ENCODE measurements at regions not wholly inside any gene's neighbourhood (a gene's known extent, or its start where the extent isn't known, plus 50 kb on each side); places are given as distances from the start of the nearest gene placed in this dataset.

DNA sequence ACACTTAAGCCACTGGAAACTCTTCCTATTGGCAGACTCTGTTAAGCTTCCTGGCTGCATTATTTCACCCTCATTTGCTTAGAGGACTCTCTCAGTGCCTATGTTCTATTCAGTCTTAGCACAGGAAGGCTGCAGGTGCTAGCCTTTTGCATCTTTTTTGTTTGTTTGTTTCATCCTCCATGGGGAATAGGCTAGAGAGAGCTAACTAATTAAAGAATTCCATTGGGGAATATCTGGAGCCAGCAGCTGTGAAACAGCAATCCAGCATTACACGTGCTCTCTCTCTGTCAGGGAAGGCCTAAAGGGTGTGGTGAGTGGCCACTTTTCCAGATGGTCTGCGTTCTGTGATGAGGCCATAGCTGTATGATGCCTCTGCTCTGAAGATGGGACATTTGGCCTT lies 633.6 kb downstream of the SPRY1 start:
- no peak overlapping the region for H3K4me2 ChIP-seq
- no peak overlapping the region for H3K4me3 ChIP-seq (IDR thresholded peaks at IDR 0.05; ENCODE audit: insufficient read depth, low read depth, low read length)
- no peaks in the 10 kb centered on the region for H3K36me3 ChIP-seq (ENCODE audit: insufficient read depth)
- no peaks in the 10 kb centered on the region for H3K4me1 ChIP-seq (ENCODE audit: low read depth, poor library complexity, severe bottlenecking)
- H3K79me2 ChIP-seq (ENCODE audit: insufficient read depth, low read depth) = no peaks in the 10 kb centered on the region
- no peak overlapping the region for H2AFZ ChIP-seq (ENCODE audit: low read depth)
- H3K27me3 ChIP-seq (ENCODE audit: insufficient read depth, low read depth) = no peaks in the 10 kb centered on the region
- H3K9ac ChIP-seq = no peak overlapping the region
- no peak overlapping the region for H3K27ac ChIP-seq
- no peaks in the 10 kb centered on the region for H4K20me1 ChIP-seq (ENCODE audit: insufficient read depth)
- TF ChIP-seq, protein P1, sequence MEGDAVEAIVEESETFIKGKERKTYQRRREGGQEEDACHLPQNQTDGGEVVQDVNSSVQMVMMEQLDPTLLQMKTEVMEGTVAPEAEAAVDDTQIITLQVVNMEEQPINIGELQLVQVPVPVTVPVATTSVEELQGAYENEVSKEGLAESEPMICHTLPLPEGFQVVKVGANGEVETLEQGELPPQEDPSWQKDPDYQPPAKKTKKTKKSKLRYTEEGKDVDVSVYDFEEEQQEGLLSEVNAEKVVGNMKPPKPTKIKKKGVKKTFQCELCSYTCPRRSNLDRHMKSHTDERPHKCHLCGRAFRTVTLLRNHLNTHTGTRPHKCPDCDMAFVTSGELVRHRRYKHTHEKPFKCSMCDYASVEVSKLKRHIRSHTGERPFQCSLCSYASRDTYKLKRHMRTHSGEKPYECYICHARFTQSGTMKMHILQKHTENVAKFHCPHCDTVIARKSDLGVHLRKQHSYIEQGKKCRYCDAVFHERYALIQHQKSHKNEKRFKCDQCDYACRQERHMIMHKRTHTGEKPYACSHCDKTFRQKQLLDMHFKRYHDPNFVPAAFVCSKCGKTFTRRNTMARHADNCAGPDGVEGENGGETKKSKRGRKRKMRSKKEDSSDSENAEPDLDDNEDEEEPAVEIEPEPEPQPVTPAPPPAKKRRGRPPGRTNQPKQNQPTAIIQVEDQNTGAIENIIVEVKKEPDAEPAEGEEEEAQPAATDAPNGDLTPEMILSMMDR (conservative IDR thresholded peaks at IDR 0.05; ENCODE audit: low read depth, low read length) = no peak

DNA sequence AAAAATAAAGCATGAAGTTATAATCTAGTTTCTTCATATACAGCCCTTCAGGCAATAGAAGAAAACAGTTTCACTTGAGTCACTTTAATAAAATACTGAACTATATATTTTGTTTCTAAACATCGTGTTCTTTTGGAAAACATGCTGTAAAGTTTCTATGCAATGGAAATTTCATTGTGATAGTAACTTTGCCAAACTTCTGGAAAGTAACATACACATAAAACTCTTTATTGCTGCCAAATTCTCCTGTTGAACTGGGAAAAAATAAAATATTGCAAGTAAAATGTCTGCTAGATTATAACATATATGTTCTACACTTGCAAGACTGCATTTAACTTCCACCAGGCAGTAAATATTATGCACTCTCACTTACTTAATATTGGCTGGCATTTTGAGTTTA lies 635.4 kb downstream of the SPRY1 start:
- no peaks in the 10 kb centered on the region for H3K4me1 ChIP-seq (ENCODE audit: low read depth, poor library complexity, severe bottlenecking)
- no peaks in the 10 kb centered on the region for H3K36me3 ChIP-seq (ENCODE audit: insufficient read depth)
- no peaks in the 10 kb centered on the region for H3K27me3 ChIP-seq (ENCODE audit: insufficient read depth, low read depth)
- no peak overlapping the region for H3K4me2 ChIP-seq
- H4K20me1 ChIP-seq (ENCODE audit: insufficient read depth) = no peaks in the 10 kb centered on the region
- TF ChIP-seq, protein P1 (conservative IDR thresholded peaks at IDR 0.05; ENCODE audit: low read depth, low read length) = no peak
- no peak overlapping the region for H2AFZ ChIP-seq (ENCODE audit: low read depth)
- H3K4me3 ChIP-seq (IDR thresholded peaks at IDR 0.05; ENCODE audit: insufficient read depth, low read depth, low read length) = no peak overlapping the region
- H3K9ac ChIP-seq = no peak overlapping the region
- no peak overlapping the region for H3K27ac ChIP-seq
- no peaks in the 10 kb centered on the region for H3K79me2 ChIP-seq (ENCODE audit: insufficient read depth, low read depth)

DNA sequence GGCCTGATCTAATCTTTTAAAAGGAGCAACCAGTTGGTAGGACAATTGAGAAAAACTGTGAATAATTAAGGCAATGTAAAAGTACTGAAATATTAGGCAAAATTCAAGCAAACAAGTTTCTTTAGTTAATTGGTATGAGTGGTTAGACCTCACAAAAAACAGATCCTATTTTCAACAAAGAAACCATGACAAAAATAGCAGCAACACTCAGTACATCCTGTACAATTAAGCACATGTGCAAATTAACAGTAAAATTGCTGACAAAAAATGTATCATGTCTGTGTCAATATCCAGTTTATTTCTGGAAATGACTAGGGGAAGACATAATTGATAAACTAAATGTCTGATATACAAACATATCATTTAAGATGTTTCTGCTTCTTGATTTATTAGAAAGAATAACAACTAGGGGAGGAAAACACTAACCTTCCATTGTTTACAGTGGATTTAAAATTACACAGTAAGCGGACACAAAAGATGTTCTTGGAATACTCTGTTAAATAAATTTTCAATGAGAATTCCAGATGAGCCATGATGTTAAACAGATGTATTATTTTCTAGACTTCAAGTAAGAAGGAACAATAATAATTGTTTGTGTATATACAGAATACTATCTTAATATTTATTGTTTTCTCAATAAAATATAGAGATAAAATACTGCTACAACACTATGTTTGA lies 638.9 kb downstream of the SPRY1 start:
- H3K4me2 ChIP-seq = no peak overlapping the region
- no peak overlapping the region for H2AFZ ChIP-seq (ENCODE audit: low read depth)
- TF ChIP-seq, protein P1 (conservative IDR thresholded peaks at IDR 0.05; ENCODE audit: low read depth, low read length) = no peak

DNA sequence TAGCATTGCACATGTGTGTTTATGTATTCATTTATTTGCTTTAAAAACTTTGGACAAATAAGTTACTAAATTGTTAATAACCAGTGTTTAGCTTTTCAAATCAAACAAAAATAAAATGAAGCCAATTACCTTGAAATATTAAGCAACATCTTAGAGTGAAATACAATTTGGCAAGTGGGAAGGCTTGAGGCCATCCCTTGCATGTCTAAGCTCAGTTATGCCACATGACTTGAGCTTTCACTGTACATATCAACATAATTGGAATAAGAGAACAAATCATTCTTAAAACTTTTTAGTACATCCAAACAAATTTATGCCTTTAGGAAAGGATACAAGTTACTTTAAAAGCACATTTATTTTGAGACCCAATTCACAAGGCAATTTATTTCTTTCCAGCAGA lies 640.6 kb downstream of the SPRY1 start:
- H4K20me1 ChIP-seq (ENCODE audit: insufficient read depth) = no peaks in the 10 kb centered on the region
- no peak overlapping the region for H3K4me2 ChIP-seq
- no peaks in the 10 kb centered on the region for H3K27me3 ChIP-seq (ENCODE audit: insufficient read depth, low read depth)
- H3K4me3 ChIP-seq (IDR thresholded peaks at IDR 0.05; ENCODE audit: insufficient read depth, low read depth, low read length) = no peak overlapping the region
- TF ChIP-seq, protein P1 (conservative IDR thresholded peaks at IDR 0.05; ENCODE audit: low read depth, low read length) = no peak
- no peak overlapping the region for H3K9ac ChIP-seq
- no peaks in the 10 kb centered on the region for H3K36me3 ChIP-seq (ENCODE audit: insufficient read depth)
- H3K27ac ChIP-seq = no peak overlapping the region
- no peaks in the 10 kb centered on the region for H3K79me2 ChIP-seq (ENCODE audit: insufficient read depth, low read depth)
- H2AFZ ChIP-seq (ENCODE audit: low read depth) = no peak overlapping the region
- no peaks in the 10 kb centered on the region for H3K4me1 ChIP-seq (ENCODE audit: low read depth, poor library complexity, severe bottlenecking)

More for the DNA sequence above, 638.9 kb downstream of the SPRY1 start:
- Histone ChIP-seq H4K20me1 (ENCODE audit: insufficient read depth) (no peaks in the 10 kb centered on the region), H3K27me3 (ENCODE audit: insufficient read depth, low read depth) (no peaks in the 10 kb centered on the region), H3K27ac (no peak overlapping the region), H3K36me3 (ENCODE audit: insufficient read depth) (no peaks in the 10 kb centered on the region), H3K9ac (no peak overlapping the region), H3K4me1 (ENCODE audit: low read depth, poor library complexity, severe bottlenecking) (no peaks in the 10 kb centered on the region), H3K79me2 (ENCODE audit: insufficient read depth, low read depth) (no peaks in the 10 kb centered on the region), H3K4me3 (IDR thresholded peaks at IDR 0.05; ENCODE audit: insufficient read depth, low read depth, low read length) (no peak overlapping the region)

All from KMS-11 (cell line).